Neural progenitor cell (in vitro differentiated cells): ENCODE measurements at regions not wholly inside any gene's neighbourhood (a gene's known extent, or its start where the extent isn't known, plus 50 kb on each side); places are given as distances from the start of the nearest gene placed in this dataset.

Source experiments
- DNase-seq: peaks from one replicate; pipeline ENCODE4 v3.0.0-alpha.2; 2016; ENCODE audit warnings: low spot score
- H2AFZ ChIP-seq: fragments of 200-600 bp; sonication (generic); replicated peaks from 2 replicates; pipeline ENCODE4 v1.6.1; 2016; ENCODE audit warnings: antibody characterized with exemption
- H3F3A ChIP-seq: fragments of 200-600 bp; sonication (generic); 2 replicates; pipeline ENCODE4 v1.6.1; 2016; ENCODE audit warnings: antibody characterized with exemption, low read depth
- H3K27ac ChIP-seq: fragments of 200-600 bp; sonication (generic); 2 replicates; pipeline ENCODE4 v1.5.1; 2016; ENCODE audit warnings: mild to moderate bottlenecking
- H3K27me3 ChIP-seq: fragments of 200-600 bp; sonication (generic); 2 replicates; pipeline ENCODE4 v1.6.1; 2016; ENCODE audit warnings: mild to moderate bottlenecking, moderate library complexity
- H3K36me3 ChIP-seq: fragments of 200-600 bp; sonication (generic); 2 replicates; pipeline ENCODE4 v1.5.1; 2016
- H3K4me1 ChIP-seq: fragments of 200-600 bp; sonication (generic); 2 replicates; pipeline ENCODE4 v1.6.1; 2016; ENCODE audit warnings: mixed run types
- H3K4me2 ChIP-seq: fragments of 200-600 bp; sonication (generic); 2 replicates; pipeline ENCODE4 v1.6.1; 2016
- H3K4me3 ChIP-seq: fragments of 200-600 bp; sonication (generic); 2 replicates; pipeline ENCODE4 v1.5.1; 2016
- H3K79me2 ChIP-seq: fragments of 200-600 bp; sonication (generic); 2 replicates; pipeline ENCODE4 v1.6.1; 2016; ENCODE audit warnings: low read depth
- H3K9ac ChIP-seq: fragments of 200-600 bp; sonication (generic); 2 replicates; pipeline ENCODE4 v1.6.1; 2016
- H3K9me3 ChIP-seq: fragments of 200-600 bp; sonication (generic); 2 replicates; pipeline ENCODE4 v1.5.1; 2016; ENCODE audit warnings: low read depth
- H4K20me1 ChIP-seq: fragments of 200-600 bp; sonication (generic); 2 replicates; pipeline ENCODE4 v1.6.1; 2016; ENCODE audit warnings: low read depth
- H3K27ac Mint-ChIP-seq: 3 replicates; pipeline ENCODE4 v1.8.0; 2021; ENCODE audit warnings: mixed read lengths
- H3K27me3 Mint-ChIP-seq: 2 replicates; pipeline ENCODE4 v1.8.0; 2022; ENCODE audit warnings: low read depth, mild to moderate bottlenecking, inconsistent platforms, moderate library complexity, mixed read lengths; ENCODE audit not compliant: insufficient read depth
- H3K36me3 Mint-ChIP-seq: 3 replicates; pipeline ENCODE4 v1.8.0; 2021; ENCODE audit warnings: mixed read lengths
- H3K4me1 Mint-ChIP-seq: 3 replicates; pipeline ENCODE4 v1.8.0; 2021; ENCODE audit warnings: mixed read lengths
- H3K4me3 Mint-ChIP-seq: 3 replicates; pipeline ENCODE4 v1.8.0; 2021; ENCODE audit warnings: mild to moderate bottlenecking, moderate library complexity, mixed read lengths
- H3K9me3 Mint-ChIP-seq: 3 replicates; pipeline ENCODE4 v1.8.0; 2020; ENCODE audit warnings: mixed read lengths
- CTCF ChIP-seq: fragments of 200-600 bp; sonication (generic); IDR thresholded peaks from 2 replicates; pipeline ENCODE4 v1.5.1; 2017; ENCODE audit warnings: antibody characterized with exemption, mild to moderate bottlenecking
- EZH2 ChIP-seq: fragments of 200-600 bp; sonication (generic); IDR thresholded peaks from 2 replicates; pipeline ENCODE4 v1.6.1; 2017; ENCODE audit warnings: antibody characterized with exemption, mild to moderate bottlenecking, moderate library complexity
- EZH2phosphoT487 ChIP-seq: fragments of 200-600 bp; sonication (generic); IDR thresholded peaks from 2 replicates; pipeline ENCODE4 v1.6.1; 2017; ENCODE audit warnings: antibody characterized with exemption

DNA sequence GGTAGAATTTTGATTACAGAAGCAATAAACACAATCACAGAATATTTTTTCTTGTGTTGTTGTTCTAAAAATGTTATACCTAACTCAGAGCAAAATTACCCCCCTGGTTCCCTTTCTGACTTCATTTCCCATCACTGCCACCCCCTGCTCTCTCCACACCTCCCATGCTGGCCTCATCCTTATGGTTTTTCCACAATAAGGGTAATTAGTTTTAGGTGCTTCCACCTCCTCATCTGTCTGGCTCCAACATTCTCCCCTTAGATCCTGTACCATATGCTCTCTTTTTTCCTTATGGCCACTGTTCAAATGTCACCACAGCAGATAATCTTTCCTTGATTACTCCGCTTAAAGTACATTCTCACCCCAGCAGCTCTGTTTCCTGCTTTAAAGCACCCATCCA, 2208.6 kb downstream of the MRPL39 start:
- Histone ChIP-seq H3K9me3 (no peaks in the 10 kb centered on the region), H2AFZ (peak overlapping the region; percentile 83), H4K20me1 (no peaks in the 10 kb centered on the region), H3K27ac (no peak overlapping the region), H3F3A (no peaks in the 10 kb centered on the region), H3K36me3 (no peaks in the 10 kb centered on the region), H3K4me1 (peaks cover 13% of the 10 kb centered on the region), H3K79me2 (no peaks in the 10 kb centered on the region), H3K4me2 (no peak overlapping the region), H3K27me3 (no peaks in the 10 kb centered on the region), H3K9ac (no peak overlapping the region), H3K4me3 (no peak overlapping the region)
- TF ChIP-seq EZH2 (no peak), EZH2phosphoT487 (no peak), CTCF (no peak)
- no peaks in the 10 kb centered on the region for H3K9me3 Mint-ChIP-seq
- H3K4me3 Mint-ChIP-seq, result no peak overlapping the region
- no peaks in the 10 kb centered on the region for H3K36me3 Mint-ChIP-seq
- no peaks in the 10 kb centered on the region for H3K27me3 Mint-ChIP-seq
- H3K4me1 Mint-ChIP-seq, result no peaks in the 10 kb centered on the region
- no peak for DNase-seq
- no peak overlapping the region for H3K27ac Mint-ChIP-seq

DNA sequence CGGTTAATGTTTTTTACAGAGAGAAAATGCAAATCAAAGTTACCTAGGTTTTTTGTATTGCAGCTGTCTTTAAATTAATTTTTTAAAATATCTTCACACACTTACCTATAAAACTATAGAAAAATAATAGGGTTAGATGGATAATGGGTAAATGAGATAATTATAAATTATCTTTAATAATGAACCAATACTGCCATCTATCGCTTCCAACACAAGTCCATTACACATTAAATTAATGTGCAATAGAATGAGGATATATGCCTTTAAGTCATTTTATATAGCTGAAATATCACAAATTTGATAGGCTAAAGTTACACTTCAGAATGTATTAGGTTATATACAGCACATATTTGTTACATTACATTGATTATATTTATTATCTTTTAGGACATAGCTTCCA, 2212.8 kb downstream of the MRPL39 start:
- Mint-ChIP-seq H3K36me3 (no peaks in the 10 kb centered on the region), H3K27me3 (peaks cover 3% of the 10 kb centered on the region), H3K4me1 (no peaks in the 10 kb centered on the region), H3K27ac (no peak overlapping the region), H3K4me3 (no peak overlapping the region), H3K9me3 (no peaks in the 10 kb centered on the region)
- no peaks in the 10 kb centered on the region for H3K9me3 ChIP-seq
- DNase-seq, result no peak
- no peak overlapping the region for H3K4me3 ChIP-seq
- no peaks in the 10 kb centered on the region for H3K36me3 ChIP-seq
- H3K4me2 ChIP-seq, result no peak overlapping the region
- no peak overlapping the region for H2AFZ ChIP-seq
- no peaks in the 10 kb centered on the region for H3K27me3 ChIP-seq
- no peak overlapping the region for H3K27ac ChIP-seq
- H4K20me1 ChIP-seq, result no peaks in the 10 kb centered on the region
- H3K79me2 ChIP-seq, result no peaks in the 10 kb centered on the region
- TF ChIP-seq CTCF, result no peak
- no peak for TF ChIP-seq EZH2
- no peak for TF ChIP-seq EZH2phosphoT487
- H3K9ac ChIP-seq, result no peak overlapping the region
- no peaks in the 10 kb centered on the region for H3F3A ChIP-seq
- peaks cover 13% of the 10 kb centered on the region for H3K4me1 ChIP-seq

GRCh38 chr21:23384679-23385078, 2222.6 kb downstream of the MRPL39 start:
- no peak overlapping the region for H3K27ac Mint-ChIP-seq
- Histone ChIP-seq H3K9me3 (no peaks in the 10 kb centered on the region), H4K20me1 (no peaks in the 10 kb centered on the region), H3K79me2 (no peaks in the 10 kb centered on the region), H3K4me3 (no peak overlapping the region), H3K27me3 (no peaks in the 10 kb centered on the region), H3F3A (no peaks in the 10 kb centered on the region), H3K4me1 (peaks cover 5% of the 10 kb centered on the region), H2AFZ (no peak overlapping the region), H3K36me3 (no peaks in the 10 kb centered on the region), H3K4me2 (peak overlapping the region; percentile 4), H3K9ac (no peak overlapping the region), H3K27ac (no peak overlapping the region)
- H3K27me3 Mint-ChIP-seq, result no peaks in the 10 kb centered on the region
- TF ChIP-seq CTCF (no peak), EZH2 (no peak), EZH2phosphoT487 (no peak)
- peaks cover 6% of the 10 kb centered on the region for H3K4me1 Mint-ChIP-seq
- no peak overlapping the region for H3K4me3 Mint-ChIP-seq
- H3K36me3 Mint-ChIP-seq, result no peaks in the 10 kb centered on the region
- peak; percentile 56 for DNase-seq
- peaks cover 7% of the 10 kb centered on the region for H3K9me3 Mint-ChIP-seq

DNA sequence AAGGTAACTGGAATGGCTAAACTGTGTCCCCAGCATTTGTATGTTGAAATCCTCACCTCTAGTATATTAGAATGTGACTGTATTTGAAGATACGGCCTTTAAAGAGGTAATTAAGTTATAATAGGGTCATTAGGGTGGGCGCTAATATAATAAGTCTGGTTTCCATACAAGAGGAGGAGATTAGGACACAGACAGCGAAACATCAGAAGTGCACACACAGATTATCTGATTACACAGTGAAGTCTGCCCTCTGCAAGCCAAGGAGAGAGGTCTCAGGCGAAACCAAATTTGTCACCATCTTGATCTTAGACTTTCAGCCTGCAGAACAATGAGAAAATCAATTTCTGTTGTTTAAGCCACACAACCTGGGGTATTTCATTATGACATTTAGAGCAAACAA, 2233.1 kb downstream of the MRPL39 start:
- DNase-seq, result no peak
- no peak overlapping the region for H2AFZ ChIP-seq
- no peak overlapping the region for H3K9ac ChIP-seq
- no peaks in the 10 kb centered on the region for H4K20me1 ChIP-seq
- TF ChIP-seq EZH2phosphoT487 (no peak), EZH2 (no peak), CTCF (no peak)
- H3K4me2 ChIP-seq, result no peak overlapping the region
- H3K9me3 ChIP-seq, result no peaks in the 10 kb centered on the region
- no peaks in the 10 kb centered on the region for H3K79me2 ChIP-seq
- Mint-ChIP-seq H3K36me3 (peaks cover 2% of the 10 kb centered on the region), H3K27ac (no peak overlapping the region), H3K4me1 (no peaks in the 10 kb centered on the region), H3K27me3 (peaks cover 3% of the 10 kb centered on the region), H3K4me3 (no peak overlapping the region), H3K9me3 (peaks cover 11% of the 10 kb centered on the region)
- no peak overlapping the region for H3K27ac ChIP-seq
- H3K27me3 ChIP-seq, result no peaks in the 10 kb centered on the region
- no peaks in the 10 kb centered on the region for H3F3A ChIP-seq
- no peak overlapping the region for H3K4me3 ChIP-seq
- no peaks in the 10 kb centered on the region for H3K36me3 ChIP-seq
- H3K4me1 ChIP-seq, result no peaks in the 10 kb centered on the region
